ENCODE measurements at regions not wholly inside any gene's neighbourhood (a gene's known extent, or its start where the extent isn't known, plus 50 kb on each side); places are given as distances from the start of the nearest gene placed in this dataset.

GRCh38 chr15:47824147-47824546 is 106.8 kb downstream of the SEMA6D start:
- ATAC-seq, result no peak
- TF ChIP-seq ZFP30 (CRISPR knock-in tag; IDR thresholded peaks at IDR 0.05) (no peak), GLIS3 (CRISPR knock-in tag; IDR thresholded peaks at IDR 0.05) (no peak), POU6F1 (CRISPR knock-in tag; IDR thresholded peaks at IDR 0.05; ENCODE audit: borderline replicate concordance, low read depth) (no peak), ZNF8 (CRISPR knock-in tag; IDR thresholded peaks at IDR 0.05) (no peak), RARB (CRISPR knock-in tag; IDR thresholded peaks at IDR 0.05) (no peak), CSDC2 (CRISPR knock-in tag; IDR thresholded peaks at IDR 0.05) (no peak), SNAI2 (CRISPR knock-in tag; IDR thresholded peaks at IDR 0.05) (no peak), ESRRG (CRISPR knock-in tag; IDR thresholded peaks at IDR 0.05) (no peak), ZNF565 (CRISPR knock-in tag; conservative IDR thresholded peaks at IDR 0.05; ENCODE audit: low read depth) (no peak), CSRNP3 (CRISPR knock-in tag; IDR thresholded peaks at IDR 0.05) (no peak), PPARA (CRISPR knock-in tag; IDR thresholded peaks at IDR 0.05; ENCODE audit: borderline replicate concordance) (no peak), ZFP3 (CRISPR knock-in tag; IDR thresholded peaks at IDR 0.05) (no peak), BACH2 (CRISPR knock-in tag; IDR thresholded peaks at IDR 0.05; ENCODE audit: borderline replicate concordance) (no peak), TCF4 (CRISPR knock-in tag; IDR thresholded peaks at IDR 0.05; ENCODE audit: borderline replicate concordance) (no peak), ZNF70 (CRISPR knock-in tag; IDR thresholded peaks at IDR 0.05) (no peak), CREB5 (CRISPR knock-in tag; IDR thresholded peaks at IDR 0.05; ENCODE audit: low read depth) (no peak)
- TF ChIP-seq, protein P1, sequence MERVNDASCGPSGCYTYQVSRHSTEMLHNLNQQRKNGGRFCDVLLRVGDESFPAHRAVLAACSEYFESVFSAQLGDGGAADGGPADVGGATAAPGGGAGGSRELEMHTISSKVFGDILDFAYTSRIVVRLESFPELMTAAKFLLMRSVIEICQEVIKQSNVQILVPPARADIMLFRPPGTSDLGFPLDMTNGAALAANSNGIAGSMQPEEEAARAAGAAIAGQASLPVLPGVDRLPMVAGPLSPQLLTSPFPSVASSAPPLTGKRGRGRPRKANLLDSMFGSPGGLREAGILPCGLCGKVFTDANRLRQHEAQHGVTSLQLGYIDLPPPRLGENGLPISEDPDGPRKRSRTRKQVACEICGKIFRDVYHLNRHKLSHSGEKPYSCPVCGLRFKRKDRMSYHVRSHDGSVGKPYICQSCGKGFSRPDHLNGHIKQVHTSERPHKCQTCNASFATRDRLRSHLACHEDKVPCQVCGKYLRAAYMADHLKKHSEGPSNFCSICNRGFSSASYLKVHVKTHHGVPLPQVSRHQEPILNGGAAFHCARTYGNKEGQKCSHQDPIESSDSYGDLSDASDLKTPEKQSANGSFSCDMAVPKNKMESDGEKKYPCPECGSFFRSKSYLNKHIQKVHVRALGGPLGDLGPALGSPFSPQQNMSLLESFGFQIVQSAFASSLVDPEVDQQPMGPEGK (CRISPR knock-in tag; IDR thresholded peaks at IDR 0.05; ENCODE audit: borderline replicate concordance), result no peak

DNA sequence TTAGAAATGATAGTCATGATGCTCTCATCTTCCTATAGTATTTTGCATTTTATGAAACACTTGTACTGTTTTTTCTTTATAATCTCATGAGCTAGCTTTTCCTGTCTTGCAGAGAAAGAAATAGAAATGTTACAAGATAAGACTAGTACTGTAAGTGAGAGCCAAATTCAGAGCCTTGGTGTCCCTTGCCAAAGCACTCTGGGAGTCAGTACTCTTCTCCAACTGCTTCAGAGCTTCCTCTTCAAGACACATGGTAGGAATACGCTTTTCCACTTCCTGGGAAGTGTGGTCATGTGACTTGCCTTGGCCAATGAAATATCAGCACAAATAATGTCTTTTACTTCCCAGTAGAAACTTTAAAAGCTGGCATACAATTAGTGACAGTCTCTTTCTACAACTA is 112.4 kb downstream of the SEMA6D start:
- no peak for ATAC-seq
- no peak for TF ChIP-seq CSDC2 (CRISPR knock-in tag; IDR thresholded peaks at IDR 0.05)
- no peak for TF ChIP-seq SNAI2 (CRISPR knock-in tag; IDR thresholded peaks at IDR 0.05)
- no peak for TF ChIP-seq CSRNP3 (CRISPR knock-in tag; IDR thresholded peaks at IDR 0.05)

GRCh38 chr15:47834093-47834492 is 116.8 kb downstream of the SEMA6D start:
- ATAC-seq, result no peak
- TF ChIP-seq GLIS3 (CRISPR knock-in tag; IDR thresholded peaks at IDR 0.05) (no peak), CREB5 (CRISPR knock-in tag; IDR thresholded peaks at IDR 0.05; ENCODE audit: low read depth) (no peak), CSDC2 (CRISPR knock-in tag; IDR thresholded peaks at IDR 0.05) (no peak)

DNA sequence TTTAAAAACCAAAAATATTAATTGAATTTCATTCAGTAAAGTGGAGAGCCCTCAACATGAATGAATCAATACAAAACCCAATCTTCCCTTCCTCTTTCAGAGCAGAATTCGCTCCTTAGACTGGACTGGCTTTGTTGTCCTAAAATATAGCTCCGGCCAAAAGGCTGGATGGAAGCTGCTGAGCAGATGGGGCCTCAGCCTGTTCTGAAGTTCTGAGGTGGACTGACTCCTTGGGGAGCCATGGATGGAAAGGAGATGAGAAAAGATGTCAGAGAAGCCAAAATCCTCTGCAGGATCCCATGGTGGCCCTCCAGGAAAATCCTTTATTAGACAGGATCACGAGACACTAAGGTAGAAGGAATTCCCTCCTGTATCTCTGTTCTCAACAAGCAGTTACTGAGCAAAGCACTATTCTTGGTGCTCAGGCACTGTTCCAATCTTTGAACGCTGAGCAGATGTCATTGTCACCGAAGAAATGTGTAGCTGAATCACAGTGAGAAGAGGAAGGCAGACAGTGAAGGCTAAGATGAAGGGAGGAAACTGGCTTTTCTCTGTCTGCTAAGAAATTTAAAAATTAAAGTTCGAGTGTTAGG is 122.0 kb downstream of the SEMA6D start:
- no peak for ATAC-seq
- TF ChIP-seq TOX (CRISPR knock-in tag; IDR thresholded peaks at IDR 0.05; ENCODE audit: borderline replicate concordance), result no peak
- TF ChIP-seq PPARA (CRISPR knock-in tag; IDR thresholded peaks at IDR 0.05; ENCODE audit: borderline replicate concordance), result no peak
- no peak for TF ChIP-seq SNAI2 (CRISPR knock-in tag; IDR thresholded peaks at IDR 0.05)
- TF ChIP-seq ZNF8 (CRISPR knock-in tag; IDR thresholded peaks at IDR 0.05), result no peak
- no peak for TF ChIP-seq ISL1 (CRISPR knock-in tag; IDR thresholded peaks at IDR 0.05)
- TF ChIP-seq RARB (CRISPR knock-in tag; IDR thresholded peaks at IDR 0.05), result no peak
- no peak for TF ChIP-seq ZNF565 (CRISPR knock-in tag; conservative IDR thresholded peaks at IDR 0.05; ENCODE audit: low read depth)
- TF ChIP-seq ESRRG (CRISPR knock-in tag; IDR thresholded peaks at IDR 0.05), result no peak
- no peak for TF ChIP-seq ZNF70 (CRISPR knock-in tag; IDR thresholded peaks at IDR 0.05)
- TF ChIP-seq ZFP3 (CRISPR knock-in tag; IDR thresholded peaks at IDR 0.05), result no peak
- TF ChIP-seq, protein P1 (CRISPR knock-in tag; IDR thresholded peaks at IDR 0.05; ENCODE audit: borderline replicate concordance), result no peak
- no peak for TF ChIP-seq POU6F1 (CRISPR knock-in tag; IDR thresholded peaks at IDR 0.05; ENCODE audit: borderline replicate concordance, low read depth)
- TF ChIP-seq CREB5 (CRISPR knock-in tag; IDR thresholded peaks at IDR 0.05; ENCODE audit: low read depth), result no peak
- no peak for TF ChIP-seq ZFP30 (CRISPR knock-in tag; IDR thresholded peaks at IDR 0.05)

Measured in SK-N-SH treated with all-trans-retinoic acid at 6 μM for 48 hours (cell line).